Esophagus mucosa (tissue), 1 donor: ENCODE measurements at regions not wholly inside any gene's neighbourhood (a gene's known extent, or its start where the extent isn't known, plus 50 kb on each side); places are given as distances from the start of the nearest gene placed in this dataset.

Source experiments
- ATAC-seq: fragments of 200-7000 bp; cut with Tn5 transposase; one replicate; pipeline ENCODE4 v1.9.1; 2020
- donor health status: DM: yes; HTN: yes; CAD: no.

- no peak for ATAC-seq
Observed at GRCh38 chr22:47569389-47570299, 807.2 kb downstream of the TBC1D22A start.

DNA sequence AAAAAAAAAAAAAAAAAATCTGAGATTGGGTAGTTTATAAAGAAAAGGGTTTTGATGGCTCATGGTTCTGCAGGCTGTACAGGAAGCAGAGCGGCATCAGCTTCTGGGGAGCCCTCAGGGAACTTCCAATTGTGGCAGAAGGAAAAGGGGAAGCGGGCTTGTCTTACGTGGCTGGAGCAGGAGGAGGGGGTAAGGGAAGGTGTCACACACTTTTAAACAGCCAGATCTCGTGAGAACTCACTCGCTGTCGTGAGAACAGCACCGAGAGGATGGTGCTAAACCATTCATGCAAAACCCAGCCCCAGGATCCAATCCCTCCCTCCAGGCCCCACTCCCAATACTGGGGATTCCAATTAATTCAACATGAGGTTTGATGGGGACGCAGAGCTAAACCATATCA is 806.2 kb downstream of the TBC1D22A start:
- no peak for ATAC-seq

DNA sequence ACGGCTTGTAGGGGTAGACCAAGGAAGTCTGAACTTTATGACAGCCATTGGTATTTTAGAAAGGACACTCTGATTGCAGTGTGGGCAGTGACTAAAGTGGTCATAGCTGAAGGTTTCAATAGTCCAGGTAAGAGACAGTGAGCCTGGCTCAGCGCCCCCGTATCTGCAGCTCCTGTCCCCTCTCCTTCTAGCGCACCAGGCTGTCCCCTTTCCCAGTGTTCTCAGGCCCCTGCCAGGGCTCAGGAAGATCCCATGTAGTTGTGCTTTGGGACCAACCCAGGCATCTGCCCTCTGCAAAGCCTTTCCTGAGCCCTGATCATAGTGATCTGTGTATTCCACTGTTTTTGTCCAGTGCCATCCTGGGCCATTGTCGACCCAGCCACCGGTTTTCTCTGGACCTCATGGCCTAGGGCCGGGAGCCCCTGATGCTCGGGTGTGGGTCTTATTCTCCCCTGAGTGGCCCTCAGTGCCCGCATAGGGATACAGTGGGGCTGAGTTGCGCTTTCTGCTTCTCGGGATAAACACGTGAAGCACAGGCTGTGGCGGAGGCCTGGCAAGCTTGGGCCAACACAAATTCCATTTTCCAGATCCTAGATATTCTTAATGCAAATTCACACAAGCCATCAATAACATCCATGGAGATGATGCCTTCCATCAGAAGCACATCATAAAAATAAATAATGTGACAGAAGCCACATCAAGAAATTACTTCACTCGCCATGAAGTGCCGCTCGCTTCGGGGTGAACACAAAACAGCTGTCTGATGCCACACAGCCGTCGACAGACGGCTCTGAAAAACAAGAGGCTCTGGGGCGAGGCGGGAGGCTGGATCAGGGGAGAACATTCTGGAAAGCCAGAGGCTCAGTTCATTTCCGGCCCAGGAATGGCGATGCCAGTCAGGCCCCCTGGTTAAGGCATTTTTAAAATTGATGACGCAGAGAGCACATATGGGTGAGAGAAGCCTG is 805.0 kb downstream of the TBC1D22A start:
- ATAC-seq: no peak

DNA sequence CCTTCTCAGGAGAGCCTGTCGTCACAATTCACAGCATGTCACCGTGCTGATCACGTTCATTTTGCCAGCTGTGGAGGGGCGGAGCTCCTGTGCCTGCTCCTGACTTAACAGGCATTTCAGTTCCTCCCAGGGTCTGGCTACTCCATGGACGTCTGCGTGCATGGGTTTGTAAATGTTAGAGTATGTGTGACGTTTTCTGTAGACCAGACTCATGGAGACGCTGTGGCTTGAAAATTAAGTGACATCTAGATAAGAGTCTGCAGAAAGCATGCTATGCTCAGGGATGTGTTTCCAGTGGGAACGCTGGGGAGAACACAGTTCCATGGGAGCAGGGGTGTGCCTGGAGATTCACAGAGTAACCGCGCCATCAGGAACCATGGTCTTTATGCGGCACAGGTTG is 804.0 kb downstream of the TBC1D22A start:
- ATAC-seq: no peak

- ATAC-seq: no peak
Observed at GRCh38 chr22:47565607-47566006, 803.2 kb downstream of the TBC1D22A start.

GRCh38 chr22:47564651-47565434 is 802.4 kb downstream of the TBC1D22A start:
- ATAC-seq: no peak

DNA sequence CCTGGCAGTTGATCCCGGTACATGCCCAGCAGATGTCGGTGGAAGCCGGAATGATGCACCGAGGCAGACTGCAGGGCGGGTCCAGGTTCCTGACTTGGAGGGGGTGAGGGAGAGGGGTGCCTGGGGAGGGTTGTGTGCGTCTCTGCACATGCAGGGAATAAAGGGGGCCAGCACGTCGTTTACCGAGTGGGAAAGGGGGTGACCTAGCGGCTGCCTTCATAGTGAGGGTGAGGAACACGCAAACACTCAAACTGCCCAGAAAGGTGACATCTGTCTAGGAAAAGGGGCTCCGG is 801.7 kb downstream of the TBC1D22A start:
- ATAC-seq: no peak

DNA sequence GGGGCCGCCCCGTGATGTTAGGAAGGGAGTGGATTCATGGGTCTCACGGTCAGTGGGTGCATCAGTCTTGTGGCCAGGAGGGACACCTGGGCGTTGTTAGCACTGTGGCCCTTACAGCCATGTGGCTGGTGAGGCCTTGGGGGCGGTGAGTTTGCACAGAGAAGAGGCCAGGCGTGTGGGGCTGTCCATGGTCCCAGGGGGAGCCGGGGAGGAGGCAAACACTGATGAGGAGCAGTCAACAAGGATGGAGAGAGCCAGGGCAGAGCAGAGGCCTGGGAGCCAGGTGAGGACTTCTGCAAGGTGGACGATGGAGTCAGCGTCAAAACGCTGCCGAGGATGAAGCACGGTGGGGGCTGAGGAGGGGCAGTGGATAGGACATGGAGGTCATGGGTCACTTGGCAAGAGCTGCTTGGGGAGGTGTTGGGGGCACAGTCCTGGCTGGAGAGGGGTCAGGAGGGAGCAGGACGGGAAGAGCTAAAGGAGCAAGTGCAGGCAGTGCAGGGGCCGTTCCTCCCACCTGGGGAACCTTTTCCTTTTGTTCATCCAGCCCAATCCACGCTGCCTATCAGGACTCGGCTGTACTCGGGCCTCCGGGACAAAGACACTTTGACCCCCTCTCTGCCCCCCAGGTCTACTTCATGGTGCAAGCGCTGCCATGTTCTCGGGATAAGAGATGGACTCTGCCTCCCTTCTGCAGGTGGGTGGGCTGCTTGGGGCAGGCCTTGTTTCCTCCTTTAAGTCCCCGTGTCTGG is 801.1 kb downstream of the TBC1D22A start:
- no peak for ATAC-seq

DNA sequence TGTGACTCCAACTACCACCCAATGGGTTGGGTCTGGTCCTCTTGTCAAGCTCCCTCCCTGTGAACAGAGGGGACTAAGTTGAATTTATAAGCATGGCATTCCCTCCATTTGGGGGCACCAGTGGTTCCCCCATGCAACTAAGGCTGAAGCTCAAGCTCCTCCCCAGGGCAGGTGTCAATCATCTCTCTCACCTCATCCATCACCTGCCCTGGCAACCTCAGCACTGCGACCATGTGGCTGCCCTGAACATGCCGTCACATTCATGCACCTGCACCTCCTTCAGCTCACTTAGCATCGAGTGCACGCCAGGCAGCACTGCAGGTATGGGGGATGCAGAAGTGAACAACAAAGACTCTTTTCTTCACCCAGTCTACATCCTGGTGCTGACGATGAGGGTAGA is 799.3 kb downstream of the TBC1D22A start:
- no peak for ATAC-seq

GRCh38 chr22:47561115-47561675 is 798.7 kb downstream of the TBC1D22A start:
- no peak for ATAC-seq

DNA sequence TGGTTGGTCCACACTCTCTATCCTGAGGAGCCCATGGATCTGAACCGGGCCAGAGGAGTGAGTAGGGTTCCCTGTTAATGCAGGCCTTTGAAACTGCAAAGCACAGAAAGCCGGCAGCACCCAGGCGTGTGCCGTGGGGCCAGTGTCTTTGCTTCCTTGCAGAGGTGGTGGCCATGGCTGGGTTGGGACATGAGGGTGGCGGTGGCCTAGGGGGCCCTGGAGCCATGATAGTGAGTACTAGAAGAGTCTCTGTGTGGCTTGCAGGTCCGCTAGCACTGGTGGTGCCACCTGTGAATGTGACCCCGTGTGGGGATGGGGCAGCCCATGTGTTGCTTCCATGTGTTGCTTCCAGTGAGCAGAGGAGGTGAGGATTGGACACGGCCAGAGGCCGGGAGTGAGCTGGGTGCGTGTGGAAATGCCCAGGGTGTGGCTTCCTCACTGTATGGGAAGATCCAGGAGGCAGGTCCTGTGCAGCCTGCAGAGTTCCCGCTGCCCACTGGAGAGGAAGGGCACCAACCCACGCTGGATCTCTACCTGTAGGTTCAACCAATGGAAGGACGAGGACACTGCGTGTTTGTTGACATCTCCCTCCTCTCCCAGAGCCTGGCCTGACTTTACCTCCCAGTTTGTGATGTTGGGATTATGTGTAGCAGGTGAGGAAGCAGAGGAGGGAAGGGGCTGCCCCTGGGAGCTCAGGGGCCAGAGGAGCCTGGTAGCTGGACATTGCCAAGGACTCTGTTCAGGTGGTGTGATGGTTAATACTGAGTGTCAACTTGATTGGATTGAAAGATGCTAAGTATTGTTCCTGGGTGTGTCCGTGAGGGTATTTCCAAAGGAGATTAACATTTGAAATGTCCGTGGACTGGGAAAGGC is 796.6 kb downstream of the TBC1D22A start:
- no peak for ATAC-seq

GRCh38 chr22:47556473-47556872 is 794.0 kb downstream of the TBC1D22A start:
- no peak for ATAC-seq

DNA sequence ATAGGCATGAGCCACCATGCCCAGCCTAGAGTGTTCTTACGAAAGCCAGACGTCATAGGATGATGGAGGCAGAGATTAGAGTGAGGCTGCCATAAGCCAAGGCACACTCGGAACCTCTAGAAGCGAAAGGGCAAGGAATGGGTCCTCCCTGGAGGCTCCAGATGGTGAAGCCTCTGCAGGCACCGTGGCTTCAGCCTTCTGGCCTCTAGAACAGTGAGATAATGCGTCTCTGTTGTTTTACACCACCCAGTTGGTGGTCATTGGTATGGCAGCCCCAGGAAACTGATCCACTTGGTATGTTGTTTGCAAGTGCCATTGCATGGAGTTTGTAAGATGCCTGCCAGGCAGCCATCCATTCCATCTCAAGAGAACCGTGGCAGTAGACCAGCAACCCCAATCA is 791.0 kb downstream of the TBC1D22A start:
- no peak for ATAC-seq

- no peak for ATAC-seq
Observed at GRCh38 chr22:47552541-47553205, 790.2 kb downstream of the TBC1D22A start.

GRCh38 chr22:47552024-47552423 is 789.6 kb downstream of the TBC1D22A start:
- no peak for ATAC-seq

DNA sequence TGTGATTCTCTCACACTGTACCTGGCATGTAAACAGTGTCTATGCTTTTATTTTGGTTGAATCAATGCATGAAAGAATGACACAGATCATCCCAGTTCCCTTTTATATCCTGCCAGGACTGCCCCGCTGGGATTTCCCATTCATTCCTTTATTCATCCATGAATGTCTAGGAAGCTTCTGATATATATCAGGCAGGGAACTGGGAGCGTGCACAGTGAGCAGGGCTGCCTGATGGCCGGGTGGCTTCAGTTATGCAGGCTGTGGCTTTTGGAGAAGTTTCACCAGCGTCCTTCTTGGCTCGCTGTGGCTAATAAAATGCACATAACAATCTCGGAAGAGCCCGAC is 789.0 kb downstream of the TBC1D22A start:
- no peak for ATAC-seq

DNA sequence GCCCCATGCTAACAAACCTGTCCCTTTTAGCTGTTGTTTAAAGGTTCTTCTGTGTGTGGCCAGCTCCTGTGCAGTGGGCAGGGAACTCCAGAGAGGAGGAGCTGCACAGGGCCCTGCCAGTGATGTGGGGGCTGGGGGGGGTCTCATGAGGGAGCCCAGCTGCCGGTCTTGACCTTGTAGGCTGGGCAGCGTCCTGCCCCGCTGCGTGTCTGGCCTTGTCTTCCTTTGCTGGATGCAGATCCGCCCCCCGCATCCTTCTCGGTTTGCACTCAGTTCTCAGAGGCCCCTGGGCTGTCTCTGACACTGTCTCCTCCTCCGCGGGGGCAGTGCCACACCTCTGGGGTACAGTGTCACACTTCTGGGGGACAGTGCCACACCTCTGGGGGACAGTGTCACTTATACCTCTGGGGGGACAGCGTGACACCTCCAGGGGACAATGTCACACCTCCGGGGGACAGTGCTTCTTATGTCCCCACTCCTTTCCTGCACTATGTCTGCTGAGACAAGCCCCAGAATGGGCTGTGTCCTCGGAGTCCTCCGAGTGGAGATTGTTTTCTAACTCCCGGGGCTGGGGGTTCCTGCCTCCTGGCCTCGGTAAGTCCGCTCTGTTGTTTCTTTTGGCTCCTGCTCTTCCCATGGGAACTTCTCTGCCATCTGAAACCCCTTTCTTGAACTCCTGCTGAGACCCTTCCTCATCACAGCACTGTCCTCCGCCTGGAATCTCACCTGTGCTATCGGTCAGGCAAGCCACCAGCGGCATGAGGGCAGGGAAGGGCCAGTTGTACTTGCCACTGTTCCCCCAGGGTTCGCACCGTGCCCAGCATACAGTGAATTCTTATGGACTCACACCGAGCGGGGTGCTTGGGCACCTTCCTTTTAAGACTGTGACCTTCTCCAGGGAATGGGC is 788.3 kb downstream of the TBC1D22A start:
- ATAC-seq: no peak

DNA sequence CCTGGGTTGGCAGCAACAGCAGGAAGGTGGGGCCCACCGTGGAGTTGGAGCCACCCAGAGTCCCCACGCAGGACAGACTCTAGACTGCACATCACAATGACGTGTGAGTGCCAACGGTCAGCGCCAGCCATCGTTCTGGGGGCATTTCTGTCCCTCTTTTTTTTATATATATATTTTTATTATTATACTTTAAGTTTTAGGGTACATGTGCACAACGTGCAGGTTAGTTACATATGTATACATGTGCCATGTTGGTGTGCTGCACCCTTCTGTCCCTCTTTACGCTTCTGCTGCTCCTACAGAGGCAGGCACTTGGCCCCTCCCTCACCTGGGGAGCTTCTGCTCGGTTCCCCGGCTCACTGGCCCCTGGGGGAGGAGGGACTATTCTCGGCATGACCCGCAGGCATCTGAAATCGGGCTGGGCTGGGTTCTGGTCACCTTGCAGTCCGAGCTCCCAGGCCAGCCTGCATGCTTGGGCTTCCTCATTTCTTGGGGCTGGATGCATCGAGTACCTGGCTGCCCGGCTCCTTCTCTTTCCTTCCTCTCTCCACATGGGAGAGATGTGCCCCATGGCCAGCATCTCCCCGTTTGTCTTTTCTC is 787.4 kb downstream of the TBC1D22A start:
- ATAC-seq: no peak
